DND-41 (cell line): ENCODE measurements at regions not wholly inside any gene's neighbourhood (a gene's known extent, or its start where the extent isn't known, plus 50 kb on each side); places are given as distances from the start of the nearest gene placed in this dataset.

Experiments used
- ATAC-seq: fragments of 200-7000 bp; cut with Tn5 transposase; 3 replicates; pipeline ENCODE4 v1.9.1; 2021; ENCODE audit warnings: low read depth; ENCODE audit not compliant: insufficient read depth
- DNase-seq: peaks from one replicate; pipeline ENCODE4 v3.0.0-alpha.2; 2020
- H2AFZ ChIP-seq: 2 replicates; pipeline ENCODE4 v1.6.0; 2012; ENCODE audit warnings: low read depth, low read length
- H3K27ac ChIP-seq: 2 replicates; pipeline ENCODE4 v1.5.1; 2012; ENCODE audit warnings: low read length, inconsistent platforms
- H3K27me3 ChIP-seq: fragments of 200-600 bp; sonication (generic); 2 replicates; pipeline ENCODE4 v1.6.0; 2012; ENCODE audit warnings: low read length, mild to moderate bottlenecking, inconsistent platforms; ENCODE audit not compliant: insufficient read depth, poor library complexity
- H3K36me3 ChIP-seq: 2 replicates; pipeline ENCODE4 v1.5.1; 2012; ENCODE audit warnings: low read length, inconsistent platforms; ENCODE audit not compliant: insufficient read depth
- H3K4me1 ChIP-seq: 2 replicates; pipeline ENCODE4 v1.5.1; 2012; ENCODE audit warnings: mild to moderate bottlenecking, low read length; ENCODE audit not compliant: insufficient read depth
- H3K4me2 ChIP-seq: 2 replicates; pipeline ENCODE4 v1.6.0; 2012; ENCODE audit warnings: mild to moderate bottlenecking, moderate library complexity, low read length, inconsistent platforms; ENCODE audit not compliant: insufficient read depth
- H3K4me3 ChIP-seq, 2 experiments: fragments of 200-600 bp in 1 of 2; shearing (Covaris generic) in 1 of 2; 2 replicates each; pipeline ENCODE4 v1.5.1; 2012 to 2016; ENCODE audit warnings: inconsistent platforms in 2 of 2, low read length in 2 of 2, mild to moderate bottlenecking in 2 of 2, low read depth in 1 of 2, moderate library complexity in 1 of 2
- H3K79me2 ChIP-seq: 2 replicates; pipeline ENCODE4 v1.6.0; 2012; ENCODE audit warnings: low read length, inconsistent platforms; ENCODE audit not compliant: insufficient read depth
- H3K9ac ChIP-seq: 2 replicates; pipeline ENCODE4 v1.6.0; 2012; ENCODE audit warnings: low read depth, mild to moderate bottlenecking, inconsistent platforms, low read length, moderate library complexity
- H3K9me3 ChIP-seq: 2 replicates; pipeline ENCODE4 v1.5.1; 2012; ENCODE audit warnings: low read length, moderate library complexity, mild to moderate bottlenecking, inconsistent platforms; ENCODE audit not compliant: insufficient read depth, severe bottlenecking
- H4K20me1 ChIP-seq: 2 replicates; pipeline ENCODE4 v1.6.0; 2012; ENCODE audit warnings: low read length; ENCODE audit not compliant: insufficient read depth
- CTCF ChIP-seq: IDR thresholded peaks from 2 replicates; pipeline ENCODE4 v1.5.1; 2012; ENCODE audit warnings: borderline replicate concordance, low read length, moderate library complexity, mild to moderate bottlenecking; ENCODE audit not compliant: poor library complexity, severe bottlenecking; ENCODE audit errors: extremely low read depth
- EZH2 ChIP-seq: IDR thresholded peaks from 3 replicates; pipeline ENCODE4 v1.6.1; 2012; ENCODE audit warnings: borderline replicate concordance, low read depth, mild to moderate bottlenecking, moderate library complexity, low read length, inconsistent platforms; ENCODE audit not compliant: severe bottlenecking

DNA sequence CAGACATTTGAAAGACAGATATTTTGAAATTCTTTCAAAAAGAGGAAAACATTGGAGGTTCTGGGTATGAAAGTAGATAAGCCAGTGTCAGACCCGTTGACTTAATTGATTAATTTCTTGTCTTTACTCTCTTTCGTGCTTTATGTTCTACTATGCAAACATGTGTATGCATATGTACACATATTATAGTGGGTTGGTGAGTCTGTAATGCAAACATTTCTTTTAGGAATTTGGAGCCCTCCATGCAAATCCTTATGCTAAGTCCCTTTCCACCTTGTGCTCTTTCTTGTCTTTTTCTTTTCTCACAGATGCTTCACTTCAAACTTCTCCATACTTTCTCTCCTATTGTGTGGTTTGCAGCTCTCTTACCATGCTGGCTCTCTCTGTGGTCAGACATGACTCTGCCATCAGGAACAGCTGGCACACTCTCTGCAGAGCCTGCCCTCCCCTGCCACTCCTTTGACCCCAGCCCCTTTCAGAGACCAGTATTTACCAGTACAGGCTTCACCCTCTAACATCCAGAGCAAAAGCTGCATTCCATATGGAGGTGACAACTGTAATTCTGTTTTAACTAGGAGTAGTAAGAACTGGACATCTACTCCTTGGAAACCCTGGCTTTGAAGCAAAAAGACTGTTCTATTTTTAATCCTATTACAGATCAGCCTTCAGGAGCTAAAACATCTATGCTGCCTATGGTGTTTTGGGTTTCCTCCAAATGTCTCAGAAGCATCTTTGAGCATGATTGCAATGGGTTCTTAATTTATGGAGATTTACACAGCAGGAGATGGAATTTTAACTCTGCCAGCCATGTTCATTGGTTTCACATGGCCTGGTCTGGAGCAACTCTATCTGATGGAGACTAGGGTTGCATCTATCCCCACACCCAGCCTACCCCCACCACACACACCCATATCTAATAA is 386.9 kb upstream of the FAT3 start:
- no peak for ATAC-seq
- H3K9me3 ChIP-seq = no peaks in the 10 kb centered on the region
- H3K27ac ChIP-seq = no peak overlapping the region
- H4K20me1 ChIP-seq = no peaks in the 10 kb centered on the region
- H2AFZ ChIP-seq = no peak overlapping the region
- H3K36me3 ChIP-seq = no peaks in the 10 kb centered on the region
- H3K4me1 ChIP-seq = no peaks in the 10 kb centered on the region
- no peak for TF ChIP-seq EZH2
- TF ChIP-seq CTCF = no peak
- no peak overlapping the region for H3K4me3 ChIP-seq
- H3K4me2 ChIP-seq = no peak overlapping the region
- no peaks in the 10 kb centered on the region for H3K79me2 ChIP-seq
- H3K9ac ChIP-seq = no peak overlapping the region
- H3K27me3 ChIP-seq = no peaks in the 10 kb centered on the region
- no peak for DNase-seq

- Histone ChIP-seq H3K27ac (no peak overlapping the region), H3K27me3 (no peaks in the 10 kb centered on the region), H3K36me3 (no peaks in the 10 kb centered on the region), H3K4me3 (no peak overlapping the region), H3K4me1 (no peaks in the 10 kb centered on the region), H3K9ac (no peak overlapping the region), H3K79me2 (no peaks in the 10 kb centered on the region), H3K9me3 (no peaks in the 10 kb centered on the region), H3K4me2 (no peak overlapping the region), H2AFZ (no peak overlapping the region), H4K20me1 (no peaks in the 10 kb centered on the region)
- DNase-seq = no peak
- no peak for ATAC-seq
- no peak for TF ChIP-seq EZH2
- no peak for TF ChIP-seq CTCF
Measured at GRCh38 chr11:91835051-91835560, 389.5 kb upstream of the FAT3 start.

DNA sequence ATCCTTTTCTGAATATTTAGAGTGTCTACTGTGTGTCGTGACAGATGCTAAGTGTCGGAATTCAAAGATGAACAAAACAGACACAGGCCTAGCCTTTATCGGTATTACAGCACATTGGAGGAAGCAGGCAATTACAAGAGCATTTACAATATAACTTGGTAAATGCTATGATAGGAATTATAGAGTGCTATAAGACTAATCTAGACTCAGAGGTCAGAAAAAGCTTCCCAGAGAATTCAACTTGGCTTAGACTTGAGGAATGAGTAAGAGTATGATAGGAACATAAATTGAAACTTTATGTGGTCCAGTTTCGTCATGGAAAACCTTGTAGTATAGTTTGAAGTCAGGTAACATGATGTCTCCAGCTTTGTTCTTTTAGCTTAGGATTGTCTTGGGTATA is 395.7 kb upstream of the FAT3 start:
- no peak for ATAC-seq
- H2AFZ ChIP-seq = no peak overlapping the region
- H3K4me2 ChIP-seq = no peak overlapping the region
- H3K27me3 ChIP-seq = no peaks in the 10 kb centered on the region
- TF ChIP-seq CTCF = no peak
- no peak for TF ChIP-seq EZH2
- H3K4me3 ChIP-seq = no peak overlapping the region
- no peak for DNase-seq
- no peaks in the 10 kb centered on the region for H3K9me3 ChIP-seq
- no peaks in the 10 kb centered on the region for H3K79me2 ChIP-seq
- no peak overlapping the region for H3K9ac ChIP-seq
- no peak overlapping the region for H3K27ac ChIP-seq
- H3K4me1 ChIP-seq = no peaks in the 10 kb centered on the region
- H3K36me3 ChIP-seq = no peaks in the 10 kb centered on the region
- no peaks in the 10 kb centered on the region for H4K20me1 ChIP-seq
